Body of pancreas (tissue), 4 donors: ENCODE measurements at regions not wholly inside any gene's neighbourhood (a gene's known extent, or its start where the extent isn't known, plus 50 kb on each side); places are given as distances from the start of the nearest gene placed in this dataset.

Source experiments
- ATAC-seq: fragments of 150-250 bp; one replicate; pipeline ENCODE4 v1.9.1; 2016
- DNase-seq, 4 donors: peaks; one replicate each; pipeline ENCODE4 v3.0.0-alpha.2; 2019
- H3K27ac ChIP-seq, 4 donors: fragments of 200-600 bp; sonication (generic); 1 replicate in 3 of 4; 2 replicates in 1 of 4; pipeline versions ENCODE4 v1.5.1 to v1.6.1; 2016 to 2019; ENCODE audit warnings: mild to moderate bottlenecking in 1 of 4, mixed read lengths in 1 of 4, moderate library complexity in 1 of 4
- H3K27me3 ChIP-seq, 2 donors: fragments of 200-600 bp; sonication (generic); one replicate each; pipeline ENCODE4 v1.6.0; 2016; ENCODE audit warnings: mild to moderate bottlenecking in 1 of 2
- H3K36me3 ChIP-seq, 2 donors: fragments of 200-600 bp; sonication (generic); replicated peaks in 1 of 2; 2 replicates each; pipeline ENCODE4 v1.5.1; 2016; ENCODE audit warnings: low read depth in 2 of 2; ENCODE audit not compliant: insufficient read depth in 1 of 2
- H3K4me1 ChIP-seq: fragments of 200-600 bp; sonication (generic); one replicate; pipeline ENCODE4 v1.6.0; 2016
- H3K4me3 ChIP-seq, 2 donors: fragments of 200-600 bp; sonication (generic); 1 replicate in 1 of 2; 2 replicates in 1 of 2; pipeline ENCODE4 v1.5.1; 2016 to 2019
- H3K9me3 ChIP-seq, 3 donors: fragments of 200-600 bp; sonication (generic); 1 replicate in 2 of 3; 2 replicates in 1 of 3; pipeline ENCODE4 v1.5.1; 2016
- POLR2A ChIP-seq, 3 donors: fragments of 450-650 bp; IDR thresholded peaks; one replicate each; pipeline ENCODE4 v1.6.1; 2016; ENCODE audit warnings: antibody characterized with exemption in 3 of 3, mild to moderate bottlenecking in 2 of 3
- WGBS, 2 donors: methylation state at CpG; one replicate each; pipeline ENCODE4 v1.1.5; 2017; 5-methylcytosine and 5-hydroxymethylcytosine counted together
- intact Hi-C: fragments of 100-400 bp; cut with DNase I; formaldehyde crosslinking; loops from one replicate; pipeline ENCODE4 v1.15.1; 2023
- TF ChIP-seq, protein P1 (sequence below), 7 experiments: fragments of 450-650 bp in 4 of 7; fragments of 200-600 bp in 3 of 7; sonication (generic) in 3 of 7; IDR thresholded peaks; one replicate each; pipeline ENCODE4 v1.5.1; 2016 to 2019; ENCODE audit warnings: antibody characterized with exemption in 7 of 7

DNA sequence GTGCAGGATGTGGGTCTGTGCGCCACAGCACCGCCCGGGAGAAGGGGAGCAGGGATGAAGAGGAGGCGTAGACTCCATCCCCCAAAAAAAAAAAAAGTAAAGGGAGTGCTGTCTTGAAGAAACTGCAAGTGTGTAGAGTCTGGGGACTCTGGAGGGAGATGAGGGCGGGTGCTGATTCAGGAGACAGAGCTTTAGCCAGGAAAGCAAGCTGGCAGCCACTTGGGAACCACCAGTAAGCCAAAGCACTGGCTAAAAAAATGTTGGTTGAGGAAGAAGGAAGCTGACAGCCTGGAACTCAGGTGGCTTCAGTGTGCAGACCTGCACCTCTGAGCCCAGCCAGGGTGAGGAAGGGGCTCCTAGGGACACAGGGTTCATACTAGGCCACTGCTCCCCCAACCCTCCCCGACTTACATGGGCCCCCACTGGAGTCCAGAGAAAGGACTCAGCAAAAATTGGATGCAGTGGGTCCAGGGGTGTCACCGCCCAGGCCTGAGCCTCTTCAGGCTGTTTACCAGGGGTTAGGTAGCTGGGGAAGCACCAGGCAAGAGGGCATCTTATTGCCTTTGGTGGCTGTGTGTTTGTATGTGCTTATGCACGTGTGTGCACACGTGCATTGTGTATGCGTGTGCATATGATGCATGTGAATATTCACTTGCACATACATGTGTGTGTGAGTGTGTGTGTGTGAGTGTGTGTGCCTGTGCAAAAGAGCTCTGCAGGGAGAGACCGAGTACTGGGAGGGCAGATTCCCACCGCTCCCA lies 153.5 kb upstream of the MLN start:
- H3K9me3 ChIP-seq: no peaks in the 10 kb centered on the region
- no peak for TF ChIP-seq POLR2A (IDR thresholded peaks at IDR 0.05)
- TF ChIP-seq, protein P1, sequence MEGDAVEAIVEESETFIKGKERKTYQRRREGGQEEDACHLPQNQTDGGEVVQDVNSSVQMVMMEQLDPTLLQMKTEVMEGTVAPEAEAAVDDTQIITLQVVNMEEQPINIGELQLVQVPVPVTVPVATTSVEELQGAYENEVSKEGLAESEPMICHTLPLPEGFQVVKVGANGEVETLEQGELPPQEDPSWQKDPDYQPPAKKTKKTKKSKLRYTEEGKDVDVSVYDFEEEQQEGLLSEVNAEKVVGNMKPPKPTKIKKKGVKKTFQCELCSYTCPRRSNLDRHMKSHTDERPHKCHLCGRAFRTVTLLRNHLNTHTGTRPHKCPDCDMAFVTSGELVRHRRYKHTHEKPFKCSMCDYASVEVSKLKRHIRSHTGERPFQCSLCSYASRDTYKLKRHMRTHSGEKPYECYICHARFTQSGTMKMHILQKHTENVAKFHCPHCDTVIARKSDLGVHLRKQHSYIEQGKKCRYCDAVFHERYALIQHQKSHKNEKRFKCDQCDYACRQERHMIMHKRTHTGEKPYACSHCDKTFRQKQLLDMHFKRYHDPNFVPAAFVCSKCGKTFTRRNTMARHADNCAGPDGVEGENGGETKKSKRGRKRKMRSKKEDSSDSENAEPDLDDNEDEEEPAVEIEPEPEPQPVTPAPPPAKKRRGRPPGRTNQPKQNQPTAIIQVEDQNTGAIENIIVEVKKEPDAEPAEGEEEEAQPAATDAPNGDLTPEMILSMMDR (IDR thresholded peaks at IDR 0.05): no peak
- intact Hi-C loops: no loop called here
- H3K4me1 ChIP-seq: no peaks in the 10 kb centered on the region
- no peaks in the 10 kb centered on the region for H3K27me3 ChIP-seq
- WGBS, 2 donors: 67 to 68% methylated on average over 12 of the region's 12 CpGs
- ATAC-seq (no peak), DNase-seq (no peak)
- no peaks in the 10 kb centered on the region for H3K36me3 ChIP-seq
- no peak overlapping the region for H3K27ac ChIP-seq
- H3K4me3 ChIP-seq: no peak overlapping the region

DNA sequence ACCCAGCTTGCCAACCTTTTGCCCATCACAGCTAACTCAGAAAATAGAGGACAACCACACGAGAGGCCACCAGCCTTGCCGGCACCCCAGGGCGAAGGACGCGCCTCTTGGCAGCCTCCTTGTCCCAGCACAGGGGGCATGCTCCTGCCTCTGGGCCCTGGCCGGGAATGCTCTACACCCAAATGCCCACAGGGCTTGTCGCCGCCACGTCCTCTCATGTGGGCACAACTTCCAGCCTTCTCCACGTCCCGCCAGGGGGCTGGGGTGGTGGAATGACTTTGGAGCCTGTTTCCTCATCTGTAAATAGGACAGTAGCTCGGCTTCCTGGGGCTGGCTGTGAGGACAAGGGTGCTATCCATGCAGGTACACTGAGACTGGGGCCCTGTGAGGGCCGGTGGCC lies 152.4 kb upstream of the MLN start:
- no peaks in the 10 kb centered on the region for H3K36me3 ChIP-seq
- DNase-seq (no peak), ATAC-seq (no peak)
- H3K9me3 ChIP-seq: no peaks in the 10 kb centered on the region
- TF ChIP-seq, protein P1 (IDR thresholded peaks at IDR 0.05): no peak
- no peak for TF ChIP-seq POLR2A (IDR thresholded peaks at IDR 0.05)
- H3K27me3 ChIP-seq: no peaks in the 10 kb centered on the region
- H3K4me3 ChIP-seq: no peak overlapping the region
- no peak overlapping the region for H3K27ac ChIP-seq
- no peaks in the 10 kb centered on the region for H3K4me1 ChIP-seq
- 74 to 78% methylated on average over 10 to 13 of the region's 13 CpGs for WGBS, 2 donors
- intact Hi-C loops: no loop called here

DNA sequence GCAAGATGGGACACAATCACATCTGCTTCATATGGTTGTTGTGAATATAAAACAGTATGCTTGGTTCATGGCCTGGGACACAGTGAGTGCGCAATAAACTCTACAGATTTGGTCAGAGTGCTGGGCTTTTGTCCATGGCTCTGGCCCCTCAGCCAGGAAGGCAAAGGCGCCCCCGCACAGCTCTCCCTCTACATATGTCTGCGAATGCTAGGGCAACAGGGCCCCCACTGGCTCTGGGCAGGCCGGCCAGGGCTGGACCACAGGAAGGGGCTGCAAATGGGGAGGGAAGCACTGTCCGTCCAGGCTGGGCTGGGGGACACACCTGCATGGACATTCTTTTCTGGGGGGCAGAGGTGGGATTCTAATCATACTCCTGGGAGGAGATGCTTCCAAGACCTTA lies 151.8 kb upstream of the MLN start:
- Histone ChIP-seq H3K36me3 (no peaks in the 10 kb centered on the region), H3K9me3 (no peaks in the 10 kb centered on the region), H3K27me3 (no peaks in the 10 kb centered on the region), H3K27ac (no peak overlapping the region), H3K4me1 (no peaks in the 10 kb centered on the region), H3K4me3 (no peak overlapping the region)
- WGBS, 2 donors: 80 to 100% methylated on average over 2 to 6 of the region's 6 CpGs
- TF ChIP-seq, protein P1 (IDR thresholded peaks at IDR 0.05): no peak
- no peak for TF ChIP-seq POLR2A (IDR thresholded peaks at IDR 0.05)
- DNase-seq (no peak), ATAC-seq (no peak)
- intact Hi-C loops: no loop called here

DNA sequence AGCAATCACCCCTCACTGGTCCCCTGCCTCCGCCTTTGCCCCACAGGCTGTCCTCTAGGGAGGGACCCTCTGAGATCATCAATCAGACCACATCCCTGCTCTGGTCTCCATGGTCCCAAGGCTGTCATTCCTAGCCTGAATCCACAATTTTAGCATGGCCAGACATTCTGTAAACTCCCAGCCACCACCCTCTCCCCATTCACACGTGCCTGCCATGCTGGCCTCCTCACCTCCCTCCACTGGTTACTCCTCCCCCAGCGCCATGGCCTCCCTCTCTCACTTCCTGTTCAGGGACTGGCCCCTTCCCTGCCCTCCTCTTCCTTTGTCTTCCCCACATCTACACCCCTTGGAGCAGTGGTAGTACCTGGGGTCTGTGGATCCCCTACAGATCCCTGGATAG lies 150.7 kb upstream of the MLN start:
- WGBS, 2 donors: 40 to 41% methylated on average over 3 of the region's 3 CpGs
- no peaks in the 10 kb centered on the region for H3K4me1 ChIP-seq
- intact Hi-C loops: no loop called here
- DNase-seq (no peak), ATAC-seq (no peak)
- H3K4me3 ChIP-seq: no peak overlapping the region
- no peak overlapping the region for H3K27ac ChIP-seq
- H3K36me3 ChIP-seq: no peaks in the 10 kb centered on the region
- TF ChIP-seq POLR2A (IDR thresholded peaks at IDR 0.05): no peak
- TF ChIP-seq, protein P1 (IDR thresholded peaks at IDR 0.05): no peak
- no peaks in the 10 kb centered on the region for H3K9me3 ChIP-seq
- H3K27me3 ChIP-seq: no peaks in the 10 kb centered on the region

DNA sequence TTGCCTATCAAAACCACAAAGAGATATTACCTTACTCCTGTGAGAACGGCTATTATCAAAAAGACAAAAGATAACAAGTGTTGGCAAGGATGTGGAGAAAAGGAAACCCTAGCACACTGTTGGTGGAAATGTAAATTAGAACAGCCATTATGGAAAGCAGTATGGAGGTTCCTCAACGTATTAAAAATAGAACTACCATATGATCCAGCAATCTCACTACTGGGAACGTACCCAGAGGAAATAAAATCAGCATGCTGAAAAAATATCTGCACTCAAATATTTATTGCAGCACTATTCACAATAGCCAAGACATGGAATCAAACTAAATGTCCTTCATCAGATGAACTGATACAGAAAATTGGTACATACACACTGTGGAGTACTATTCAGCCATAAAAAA lies 149.4 kb upstream of the MLN start:
- Histone ChIP-seq H3K36me3 (no peaks in the 10 kb centered on the region), H3K4me3 (no peak overlapping the region), H3K9me3 (no peaks in the 10 kb centered on the region), H3K4me1 (no peaks in the 10 kb centered on the region), H3K27me3 (no peaks in the 10 kb centered on the region), H3K27ac (no peak overlapping the region)
- ATAC-seq: no peak
- 43 to 51% methylated on average over 3 of the region's 3 CpGs for WGBS, 2 donors
- no peak for DNase-seq
- intact Hi-C loops: no loop called here
- TF ChIP-seq, protein P1 (IDR thresholded peaks at IDR 0.05): no peak
- TF ChIP-seq POLR2A (IDR thresholded peaks at IDR 0.05): no peak
